CD8-positive, alpha-beta memory T cell (primary cell): ENCODE measurements at regions not wholly inside any gene's neighbourhood (a gene's known extent, or its start where the extent isn't known, plus 50 kb on each side); places are given as distances from the start of the nearest gene placed in this dataset.

Experiments
- CTCF ChIA-PET: fragments of 350-600 bp; sonication (Branson Sonifier 250); formaldehyde crosslinking; loops from one replicate; lab custom pipeline; 2021; ENCODE audit warnings: antibody characterized with exemption; lab: Charles Lee
- POLR2A ChIA-PET: fragments of 350-600 bp; sonication (Branson Sonifier 250); formaldehyde crosslinking; loops from one replicate; lab custom pipeline; 2021; ENCODE audit warnings: antibody characterized with exemption; lab: Charles Lee
- DNase-seq, 5 donors: peaks; one replicate each; pipeline versions ENCODE4 v3.0.0 to v3.0.0-alpha.2; 2020 to 2022; ENCODE audit warnings: mixed read lengths in 1 of 5
- H3K27ac ChIP-seq: one replicate; pipeline ENCODE4 v1.7.0; 2013; ENCODE audit warnings: low read depth, mild to moderate bottlenecking, low read length, moderate library complexity
- H3K27me3 ChIP-seq: 2 replicates; pipeline ENCODE4 v1.7.0; 2013; ENCODE audit warnings: low read length, mild to moderate bottlenecking; ENCODE audit not compliant: insufficient read depth, poor library complexity, severe bottlenecking
- H3K36me3 ChIP-seq: 2 replicates; pipeline ENCODE4 v1.7.0; 2013; ENCODE audit warnings: mild to moderate bottlenecking, low read length, moderate library complexity; ENCODE audit not compliant: insufficient read depth
- H3K4me1 ChIP-seq: 2 replicates; pipeline ENCODE4 v1.7.0; 2013; ENCODE audit warnings: mild to moderate bottlenecking, low read length, moderate library complexity; ENCODE audit not compliant: insufficient read depth
- H3K4me3 ChIP-seq: 2 replicates; pipeline ENCODE4 v1.7.0; 2013; ENCODE audit warnings: mild to moderate bottlenecking, low read length
- H3K9me3 ChIP-seq: 2 replicates; pipeline ENCODE4 v1.7.0; 2013; ENCODE audit warnings: mild to moderate bottlenecking, low read length
- H3K27ac Mint-ChIP-seq, 8 donors: one replicate each; pipeline ENCODE4 v1.8.0; 2020 to 2021; ENCODE audit warnings: mixed read lengths in 8 of 8, mild to moderate bottlenecking in 6 of 8, inconsistent platforms in 3 of 8, moderate library complexity in 3 of 8
- H3K27me3 Mint-ChIP-seq, 2 donors: one replicate each; pipeline ENCODE4 v1.8.0; 2020 to 2021; ENCODE audit warnings: mixed read lengths in 2 of 2, mild to moderate bottlenecking in 1 of 2, moderate library complexity in 1 of 2
- H3K36me3 Mint-ChIP-seq, 3 donors: one replicate each; pipeline ENCODE4 v1.8.0; 2020 to 2021; ENCODE audit warnings: mixed read lengths in 3 of 3, inconsistent platforms in 1 of 3, mild to moderate bottlenecking in 1 of 3
- H3K4me1 Mint-ChIP-seq, 3 donors: one replicate each; pipeline ENCODE4 v1.8.0; 2020 to 2021; ENCODE audit warnings: mixed read lengths in 3 of 3, inconsistent platforms in 1 of 3, mild to moderate bottlenecking in 1 of 3
- H3K4me3 Mint-ChIP-seq, 7 donors: one replicate each; pipeline ENCODE4 v1.8.0; 2020 to 2021; ENCODE audit warnings: mixed read lengths in 7 of 7, mild to moderate bottlenecking in 6 of 7, moderate library complexity in 4 of 7, inconsistent platforms in 2 of 7
- H3K9me3 Mint-ChIP-seq, 5 donors: one replicate each; pipeline ENCODE4 v1.8.0; 2020 to 2022; ENCODE audit warnings: mixed read lengths in 5 of 5, mild to moderate bottlenecking in 3 of 5, moderate library complexity in 2 of 5, inconsistent platforms in 1 of 5

GRCh38 chr13:79880818-79881217, 399.9 kb downstream of the NDFIP2 start:
- no peak overlapping the region for H3K27ac Mint-ChIP-seq
- ChIA-PET POLR2A (no interaction called here), CTCF (no interaction called here)
- Histone ChIP-seq H3K4me1 (no peaks in the 10 kb centered on the region), H3K9me3 (no peaks in the 10 kb centered on the region), H3K36me3 (no peaks in the 10 kb centered on the region), H3K4me3 (no peak overlapping the region), H3K27me3 (no peaks in the 10 kb centered on the region), H3K27ac (no peak overlapping the region)
- H3K27me3 Mint-ChIP-seq = no peaks in the 10 kb centered on the region
- peaks cover 0 to 4% (median 0%) of the 10 kb centered on the region in 5 donors for H3K9me3 Mint-ChIP-seq
- no peaks in the 10 kb centered on the region for H3K4me1 Mint-ChIP-seq
- no peak for DNase-seq
- H3K4me3 Mint-ChIP-seq = no peak overlapping the region
- no peaks in the 10 kb centered on the region for H3K36me3 Mint-ChIP-seq

GRCh38 chr13:79874396-79875360, 393.7 kb downstream of the NDFIP2 start:
- Histone ChIP-seq H3K9me3 (no peaks in the 10 kb centered on the region), H3K36me3 (no peaks in the 10 kb centered on the region), H3K4me1 (no peaks in the 10 kb centered on the region), H3K27me3 (no peaks in the 10 kb centered on the region), H3K4me3 (no peak overlapping the region), H3K27ac (no peak overlapping the region)
- peaks cover 0 to 4% (median 0%) of the 10 kb centered on the region in 5 donors for H3K9me3 Mint-ChIP-seq
- CTCF ChIA-PET = no interaction called here
- no peak overlapping the region for H3K27ac Mint-ChIP-seq
- H3K4me1 Mint-ChIP-seq = no peaks in the 10 kb centered on the region
- no peaks in the 10 kb centered on the region for H3K36me3 Mint-ChIP-seq
- DNase-seq = no peak
- POLR2A ChIA-PET = no interaction called here
- H3K27me3 Mint-ChIP-seq = no peaks in the 10 kb centered on the region
- H3K4me3 Mint-ChIP-seq = no peak overlapping the region

GRCh38 chr13:79871594-79871993, 390.6 kb downstream of the NDFIP2 start:
- H3K4me3 Mint-ChIP-seq = no peak overlapping the region
- H3K27me3 ChIP-seq = no peaks in the 10 kb centered on the region
- ChIA-PET POLR2A (no interaction called here), CTCF (no interaction called here)
- no peak for DNase-seq
- H3K36me3 ChIP-seq = no peaks in the 10 kb centered on the region
- no peak overlapping the region for H3K27ac Mint-ChIP-seq
- no peaks in the 10 kb centered on the region for H3K27me3 Mint-ChIP-seq
- H3K36me3 Mint-ChIP-seq = no peaks in the 10 kb centered on the region
- H3K4me1 ChIP-seq = no peaks in the 10 kb centered on the region
- no peak overlapping the region for H3K27ac ChIP-seq
- no peaks in the 10 kb centered on the region for H3K9me3 ChIP-seq
- H3K4me1 Mint-ChIP-seq = no peaks in the 10 kb centered on the region
- no peak overlapping the region for H3K4me3 ChIP-seq
- H3K9me3 Mint-ChIP-seq = peaks cover 0 to 1% (median 0%) of the 10 kb centered on the region in 5 donors

- H3K36me3 ChIP-seq = no peaks in the 10 kb centered on the region
- H3K9me3 ChIP-seq = no peaks in the 10 kb centered on the region
- no peak overlapping the region for H3K27ac ChIP-seq
- H3K27ac Mint-ChIP-seq = no peak overlapping the region
- no peak overlapping the region for H3K4me3 Mint-ChIP-seq
- no peak for DNase-seq
- H3K9me3 Mint-ChIP-seq = no peaks in the 10 kb centered on the region
- no peaks in the 10 kb centered on the region for H3K4me1 Mint-ChIP-seq
- H3K27me3 ChIP-seq = no peaks in the 10 kb centered on the region
- no peaks in the 10 kb centered on the region for H3K4me1 ChIP-seq
- H3K4me3 ChIP-seq = no peak overlapping the region
- CTCF ChIA-PET = no interaction called here
- H3K27me3 Mint-ChIP-seq = no peaks in the 10 kb centered on the region
- POLR2A ChIA-PET = no interaction called here
- no peaks in the 10 kb centered on the region for H3K36me3 Mint-ChIP-seq
Measured at GRCh38 chr13:79870766-79871165, 389.8 kb downstream of the NDFIP2 start.

GRCh38 chr13:79870123-79870522, 389.2 kb downstream of the NDFIP2 start:
- Histone ChIP-seq H3K4me1 (no peaks in the 10 kb centered on the region), H3K27ac (no peak overlapping the region), H3K27me3 (no peaks in the 10 kb centered on the region), H3K4me3 (no peak overlapping the region), H3K9me3 (no peaks in the 10 kb centered on the region), H3K36me3 (no peaks in the 10 kb centered on the region)
- Mint-ChIP-seq H3K36me3 (no peaks in the 10 kb centered on the region), H3K27ac (peak overlapping the region in 1 of 8 donors; percentile 63), H3K4me3 (no peak overlapping the region), H3K27me3 (peaks cover 0 to 2% of the 10 kb centered on the region in 2 donors), H3K4me1 (no peaks in the 10 kb centered on the region), H3K9me3 (no peaks in the 10 kb centered on the region)
- DNase-seq = no peak
- ChIA-PET CTCF (no interaction called here), POLR2A (no interaction called here)

- no peaks in the 10 kb centered on the region for H3K4me1 Mint-ChIP-seq
- no peaks in the 10 kb centered on the region for H3K36me3 Mint-ChIP-seq
- no peak overlapping the region for H3K27ac Mint-ChIP-seq
- Histone ChIP-seq H3K9me3 (no peaks in the 10 kb centered on the region), H3K27me3 (no peaks in the 10 kb centered on the region), H3K4me1 (no peaks in the 10 kb centered on the region), H3K27ac (no peak overlapping the region), H3K4me3 (no peak overlapping the region), H3K36me3 (no peaks in the 10 kb centered on the region)
- H3K4me3 Mint-ChIP-seq = no peak overlapping the region
- no peak for DNase-seq
- CTCF ChIA-PET = no interaction called here
- POLR2A ChIA-PET = no interaction called here
- peaks cover 0 to 2% of the 10 kb centered on the region in 2 donors for H3K27me3 Mint-ChIP-seq
- no peaks in the 10 kb centered on the region for H3K9me3 Mint-ChIP-seq
Measured at GRCh38 chr13:79869326-79869725, 388.4 kb downstream of the NDFIP2 start.

GRCh38 chr13:79867254-79867653, 386.3 kb downstream of the NDFIP2 start:
- no peaks in the 10 kb centered on the region for H3K4me1 Mint-ChIP-seq
- no peak overlapping the region for H3K27ac Mint-ChIP-seq
- H3K27me3 Mint-ChIP-seq = peaks cover 0 to 2% of the 10 kb centered on the region in 2 donors
- Histone ChIP-seq H3K4me1 (no peaks in the 10 kb centered on the region), H3K9me3 (no peaks in the 10 kb centered on the region), H3K27ac (no peak overlapping the region), H3K36me3 (no peaks in the 10 kb centered on the region), H3K4me3 (no peak overlapping the region), H3K27me3 (no peaks in the 10 kb centered on the region)
- H3K4me3 Mint-ChIP-seq = no peak overlapping the region
- ChIA-PET CTCF (no interaction called here), POLR2A (no interaction called here)
- no peak for DNase-seq
- no peaks in the 10 kb centered on the region for H3K9me3 Mint-ChIP-seq
- H3K36me3 Mint-ChIP-seq = no peaks in the 10 kb centered on the region

- H3K27me3 ChIP-seq = no peaks in the 10 kb centered on the region
- no peaks in the 10 kb centered on the region for H3K4me1 ChIP-seq
- H3K36me3 ChIP-seq = no peaks in the 10 kb centered on the region
- H3K4me3 ChIP-seq = no peak overlapping the region
- Mint-ChIP-seq H3K4me3 (no peak overlapping the region), H3K4me1 (no peaks in the 10 kb centered on the region), H3K36me3 (no peaks in the 10 kb centered on the region), H3K27ac (no peak overlapping the region), H3K9me3 (peaks cover 0 to 3% (median 0%) of the 10 kb centered on the region in 5 donors), H3K27me3 (peaks cover 0 to 2% of the 10 kb centered on the region in 2 donors)
- ChIA-PET CTCF (no interaction called here), POLR2A (no interaction called here)
- DNase-seq = no peak
- no peak overlapping the region for H3K27ac ChIP-seq
- no peaks in the 10 kb centered on the region for H3K9me3 ChIP-seq
Measured at GRCh38 chr13:79866436-79866835, 385.5 kb downstream of the NDFIP2 start.
